Lower lobe of right lung (tissue), 2 donors: ENCODE measurements at regions not wholly inside any gene's neighbourhood (a gene's known extent, or its start where the extent isn't known, plus 50 kb on each side); places are given as distances from the start of the nearest gene placed in this dataset.

Experiments used
- ATAC-seq, 2 donors: fragments of 200-7000 bp; cut with Tn5 transposase; one replicate each; pipeline ENCODE4 v1.9.1; 2020 to 2022; ENCODE audit warnings: mild to moderate bottlenecking in 2 of 2, moderate library complexity in 2 of 2
- DNase-seq: peaks from one replicate; pipeline ENCODE4 v3.0.0-alpha.2; 2020
- H3K27ac ChIP-seq: fragments of 200-600 bp; one replicate; pipeline ENCODE4 v1.8.0; 2022
- H3K27me3 ChIP-seq: fragments of 200-600 bp; one replicate; pipeline ENCODE4 v1.8.0; 2022; ENCODE audit warnings: low read depth
- H3K36me3 ChIP-seq: fragments of 200-600 bp; one replicate; pipeline ENCODE4 v1.8.0; 2022; ENCODE audit warnings: mild to moderate bottlenecking
- H3K4me1 ChIP-seq: fragments of 200-600 bp; one replicate; pipeline ENCODE4 v1.8.0; 2022
- H3K4me3 ChIP-seq: fragments of 200-600 bp; one replicate; pipeline ENCODE4 v1.8.0; 2022; ENCODE audit warnings: mild to moderate bottlenecking
- H3K9me3 ChIP-seq: fragments of 200-600 bp; one replicate; pipeline ENCODE4 v1.8.0; 2022
- intact Hi-C: fragments of 100-400 bp; cut with DNase I; formaldehyde crosslinking; loops from one replicate; pipeline ENCODE4 v1.11.0; 2022
- TF ChIP-seq, protein P1 (sequence below): fragments of 200-600 bp; IDR thresholded peaks from one replicate; pipeline ENCODE4 v1.8.0; 2022; ENCODE audit warnings: antibody characterized with exemption, mild to moderate bottlenecking
- donor health status: DM: no; HTN: yes; CAD: no; lungs with severe emphysema.

DNA sequence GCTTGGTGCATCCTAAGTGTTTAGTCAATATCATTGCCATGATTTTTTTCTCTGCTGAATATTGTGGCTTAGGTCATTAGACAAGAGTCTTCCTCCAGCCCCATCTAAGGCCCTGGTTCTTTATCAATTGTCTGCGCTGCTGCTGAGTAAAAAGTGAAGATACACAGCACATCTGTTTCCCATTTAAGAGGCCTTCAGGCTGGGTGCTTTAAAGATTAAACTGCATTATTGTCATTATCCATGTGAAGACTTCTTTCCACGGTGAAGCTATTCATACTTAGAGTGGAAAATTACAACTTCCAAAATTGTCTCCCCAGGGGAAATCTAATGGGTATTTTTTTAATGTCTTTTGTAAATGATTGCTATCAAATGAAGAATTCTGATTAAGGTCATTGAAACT is 719.8 kb upstream of the LRRC4C start:
- DNase-seq (no peak), ATAC-seq (no peak)
- TF ChIP-seq, protein P1, sequence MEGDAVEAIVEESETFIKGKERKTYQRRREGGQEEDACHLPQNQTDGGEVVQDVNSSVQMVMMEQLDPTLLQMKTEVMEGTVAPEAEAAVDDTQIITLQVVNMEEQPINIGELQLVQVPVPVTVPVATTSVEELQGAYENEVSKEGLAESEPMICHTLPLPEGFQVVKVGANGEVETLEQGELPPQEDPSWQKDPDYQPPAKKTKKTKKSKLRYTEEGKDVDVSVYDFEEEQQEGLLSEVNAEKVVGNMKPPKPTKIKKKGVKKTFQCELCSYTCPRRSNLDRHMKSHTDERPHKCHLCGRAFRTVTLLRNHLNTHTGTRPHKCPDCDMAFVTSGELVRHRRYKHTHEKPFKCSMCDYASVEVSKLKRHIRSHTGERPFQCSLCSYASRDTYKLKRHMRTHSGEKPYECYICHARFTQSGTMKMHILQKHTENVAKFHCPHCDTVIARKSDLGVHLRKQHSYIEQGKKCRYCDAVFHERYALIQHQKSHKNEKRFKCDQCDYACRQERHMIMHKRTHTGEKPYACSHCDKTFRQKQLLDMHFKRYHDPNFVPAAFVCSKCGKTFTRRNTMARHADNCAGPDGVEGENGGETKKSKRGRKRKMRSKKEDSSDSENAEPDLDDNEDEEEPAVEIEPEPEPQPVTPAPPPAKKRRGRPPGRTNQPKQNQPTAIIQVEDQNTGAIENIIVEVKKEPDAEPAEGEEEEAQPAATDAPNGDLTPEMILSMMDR, result no peak
- H3K4me3 ChIP-seq, result no peak overlapping the region
- H3K9me3 ChIP-seq, result no peaks in the 10 kb centered on the region
- no peaks in the 10 kb centered on the region for H3K27me3 ChIP-seq
- no peaks in the 10 kb centered on the region for H3K4me1 ChIP-seq
- intact Hi-C loops, result no loop called here
- H3K36me3 ChIP-seq, result no peaks in the 10 kb centered on the region
- H3K27ac ChIP-seq, result no peak overlapping the region

GRCh38 chr11:42195289-42196013 is 736.0 kb upstream of the LRRC4C start:
- no peaks in the 10 kb centered on the region for H3K27me3 ChIP-seq
- intact Hi-C loops, result no loop called here
- no peak overlapping the region for H3K27ac ChIP-seq
- H3K9me3 ChIP-seq, result no peaks in the 10 kb centered on the region
- H3K4me1 ChIP-seq, result no peaks in the 10 kb centered on the region
- DNase-seq (no peak), ATAC-seq (no peak)
- no peak overlapping the region for H3K4me3 ChIP-seq
- no peaks in the 10 kb centered on the region for H3K36me3 ChIP-seq
- TF ChIP-seq, protein P1, result no peak

DNA sequence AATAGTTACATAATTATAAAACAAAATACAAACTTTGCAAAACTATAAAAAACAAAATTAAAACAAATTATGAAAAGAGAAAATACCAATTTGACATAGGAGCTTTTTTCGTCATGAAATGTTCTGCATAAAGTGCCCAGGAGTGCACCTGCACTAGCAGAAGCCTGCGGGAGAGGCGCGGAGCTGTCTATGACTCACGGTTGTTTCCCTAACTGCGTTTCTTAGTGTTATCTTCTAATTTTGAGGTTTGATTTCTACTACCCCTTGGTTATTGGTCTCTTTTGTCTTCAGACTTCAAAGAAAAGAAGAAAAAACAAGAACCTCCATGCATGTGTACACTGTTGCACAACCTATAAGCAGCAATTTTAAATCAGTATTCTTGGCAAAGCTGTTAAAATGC is 740.9 kb upstream of the LRRC4C start:
- DNase-seq (no peak), ATAC-seq (no peak)
- intact Hi-C loops, result no loop called here
- Histone ChIP-seq H3K27ac (no peak overlapping the region), H3K4me1 (no peaks in the 10 kb centered on the region), H3K36me3 (no peaks in the 10 kb centered on the region), H3K4me3 (no peak overlapping the region), H3K9me3 (no peaks in the 10 kb centered on the region), H3K27me3 (no peaks in the 10 kb centered on the region)
- TF ChIP-seq, protein P1, result no peak

- TF ChIP-seq, protein P1, result no peak
- DNase-seq (no peak), ATAC-seq (no peak)
- intact Hi-C loops, result no loop called here
- Histone ChIP-seq H3K4me1 (no peaks in the 10 kb centered on the region), H3K27me3 (no peaks in the 10 kb centered on the region), H3K27ac (no peak overlapping the region), H3K4me3 (no peak overlapping the region), H3K9me3 (no peaks in the 10 kb centered on the region), H3K36me3 (no peaks in the 10 kb centered on the region)
Measured at GRCh38 chr11:42201603-42202148, 742.2 kb upstream of the LRRC4C start.

- ATAC-seq (no peak), DNase-seq (no peak)
- Histone ChIP-seq H3K36me3 (no peaks in the 10 kb centered on the region), H3K4me3 (no peak overlapping the region), H3K9me3 (no peaks in the 10 kb centered on the region), H3K4me1 (no peaks in the 10 kb centered on the region), H3K27ac (no peak overlapping the region), H3K27me3 (no peaks in the 10 kb centered on the region)
- intact Hi-C loops, result no loop called here
- TF ChIP-seq, protein P1, result no peak
Measured at GRCh38 chr11:42205518-42205917, 746.1 kb upstream of the LRRC4C start.
